ENCODE measurements at regions not wholly inside any gene's neighbourhood (a gene's known extent, or its start where the extent isn't known, plus 50 kb on each side); places are given as distances from the start of the nearest gene placed in this dataset.

DNA sequence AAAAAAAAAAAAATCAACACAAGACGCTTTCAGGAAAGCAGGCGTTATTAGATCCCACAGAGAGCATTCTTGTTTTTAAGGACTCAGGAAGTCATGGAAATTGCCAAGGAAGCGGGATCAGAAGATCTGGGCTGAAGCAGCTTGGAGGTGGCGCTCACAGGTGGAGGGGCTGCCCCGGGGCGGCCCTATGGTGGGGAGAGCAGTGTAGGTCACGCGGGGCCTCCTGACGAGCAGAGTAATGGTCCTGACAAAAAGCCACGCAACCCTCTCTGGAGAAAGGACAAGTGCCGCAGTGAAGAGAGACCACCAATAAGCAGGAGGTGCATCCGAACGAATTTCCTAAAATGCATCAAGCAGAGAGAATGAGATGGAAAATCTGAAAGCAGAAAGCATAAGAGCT lies 407.0 kb downstream of the BRD1 start:
- TF ChIP-seq, protein P1, sequence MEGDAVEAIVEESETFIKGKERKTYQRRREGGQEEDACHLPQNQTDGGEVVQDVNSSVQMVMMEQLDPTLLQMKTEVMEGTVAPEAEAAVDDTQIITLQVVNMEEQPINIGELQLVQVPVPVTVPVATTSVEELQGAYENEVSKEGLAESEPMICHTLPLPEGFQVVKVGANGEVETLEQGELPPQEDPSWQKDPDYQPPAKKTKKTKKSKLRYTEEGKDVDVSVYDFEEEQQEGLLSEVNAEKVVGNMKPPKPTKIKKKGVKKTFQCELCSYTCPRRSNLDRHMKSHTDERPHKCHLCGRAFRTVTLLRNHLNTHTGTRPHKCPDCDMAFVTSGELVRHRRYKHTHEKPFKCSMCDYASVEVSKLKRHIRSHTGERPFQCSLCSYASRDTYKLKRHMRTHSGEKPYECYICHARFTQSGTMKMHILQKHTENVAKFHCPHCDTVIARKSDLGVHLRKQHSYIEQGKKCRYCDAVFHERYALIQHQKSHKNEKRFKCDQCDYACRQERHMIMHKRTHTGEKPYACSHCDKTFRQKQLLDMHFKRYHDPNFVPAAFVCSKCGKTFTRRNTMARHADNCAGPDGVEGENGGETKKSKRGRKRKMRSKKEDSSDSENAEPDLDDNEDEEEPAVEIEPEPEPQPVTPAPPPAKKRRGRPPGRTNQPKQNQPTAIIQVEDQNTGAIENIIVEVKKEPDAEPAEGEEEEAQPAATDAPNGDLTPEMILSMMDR (conservative IDR thresholded peaks at IDR 0.05; ENCODE audit: low read depth, low read length) = no peak
- TF ChIP-seq, protein P2, sequence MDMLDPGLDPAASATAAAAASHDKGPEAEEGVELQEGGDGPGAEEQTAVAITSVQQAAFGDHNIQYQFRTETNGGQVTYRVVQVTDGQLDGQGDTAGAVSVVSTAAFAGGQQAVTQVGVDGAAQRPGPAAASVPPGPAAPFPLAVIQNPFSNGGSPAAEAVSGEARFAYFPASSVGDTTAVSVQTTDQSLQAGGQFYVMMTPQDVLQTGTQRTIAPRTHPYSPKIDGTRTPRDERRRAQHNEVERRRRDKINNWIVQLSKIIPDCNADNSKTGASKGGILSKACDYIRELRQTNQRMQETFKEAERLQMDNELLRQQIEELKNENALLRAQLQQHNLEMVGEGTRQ (IDR thresholded peaks at IDR 0.05; ENCODE audit: low read depth, low read length) = no peak
- TF ChIP-seq MAZ (IDR thresholded peaks at IDR 0.05; ENCODE audit: borderline replicate concordance, low read depth, low read length) (no peak), POLR2A (IDR thresholded peaks at IDR 0.05; ENCODE audit: low read depth, low read length) (no peak), FOS (IDR thresholded peaks at IDR 0.05; ENCODE audit: low read depth, low read length) (no peak)

Measured in IMR-90 (cell line).